ENCODE measurements at regions not wholly inside any gene's neighbourhood (a gene's known extent, or its start where the extent isn't known, plus 50 kb on each side); places are given as distances from the start of the nearest gene placed in this dataset.

GRCh38 chr18:1498216-1498615, 593.5 kb downstream of the ADCYAP1 start:
- H3K36me3 Mint-ChIP-seq (ENCODE audit: insufficient read depth): peaks cover 4% of the 10 kb centered on the region
- no peaks in the 10 kb centered on the region for H3K27me3 Mint-ChIP-seq
- DNase-seq (ENCODE audit: low spot score, unreplicated experiment): no peak
- H3K9me3 Mint-ChIP-seq (ENCODE audit: low read depth): peaks cover 25% of the 10 kb centered on the region
- H3K4me1 Mint-ChIP-seq (ENCODE audit: low read depth): peaks cover 24% of the 10 kb centered on the region
- TF ChIP-seq CTCF (IDR thresholded peaks at IDR 0.05; ENCODE audit: unreplicated experiment): no peak
- H3K27ac Mint-ChIP-seq: no peak overlapping the region
- no peak overlapping the region for H3K4me3 Mint-ChIP-seq (ENCODE audit: low read depth)

- Mint-ChIP-seq H3K9me3 (ENCODE audit: low read depth) (peaks cover 18% of the 10 kb centered on the region), H3K4me3 (ENCODE audit: low read depth) (no peak overlapping the region), H3K27me3 (no peaks in the 10 kb centered on the region), H3K27ac (no peak overlapping the region), H3K4me1 (ENCODE audit: low read depth) (peaks cover 25% of the 10 kb centered on the region), H3K36me3 (ENCODE audit: insufficient read depth) (peaks cover 4% of the 10 kb centered on the region)
- no peak for TF ChIP-seq CTCF (IDR thresholded peaks at IDR 0.05; ENCODE audit: unreplicated experiment)
- DNase-seq (ENCODE audit: low spot score, unreplicated experiment): no peak
Observed at GRCh38 chr18:1499265-1499664, 594.6 kb downstream of the ADCYAP1 start.

- H3K27me3 Mint-ChIP-seq: no peaks in the 10 kb centered on the region
Observed at GRCh38 chr18:1503847-1504246, 599.2 kb downstream of the ADCYAP1 start.

GRCh38 chr18:1505856-1506255, 601.2 kb downstream of the ADCYAP1 start:
- Mint-ChIP-seq H3K36me3 (ENCODE audit: insufficient read depth) (no peaks in the 10 kb centered on the region), H3K27me3 (no peaks in the 10 kb centered on the region), H3K4me1 (ENCODE audit: low read depth) (peaks cover 16% of the 10 kb centered on the region), H3K4me3 (ENCODE audit: low read depth) (no peak overlapping the region), H3K9me3 (ENCODE audit: low read depth) (peaks cover 3% of the 10 kb centered on the region), H3K27ac (no peak overlapping the region)
- no peak for DNase-seq (ENCODE audit: low spot score, unreplicated experiment)
- TF ChIP-seq CTCF (IDR thresholded peaks at IDR 0.05; ENCODE audit: unreplicated experiment): no peak

More at GRCh38 chr18:1503847-1504246, 599.2 kb downstream of the ADCYAP1 start:
- Mint-ChIP-seq H3K4me1 (ENCODE audit: low read depth) (peaks cover 17% of the 10 kb centered on the region), H3K27ac (no peak overlapping the region), H3K4me3 (ENCODE audit: low read depth) (no peak overlapping the region), H3K36me3 (ENCODE audit: insufficient read depth) (no peaks in the 10 kb centered on the region), H3K9me3 (ENCODE audit: low read depth) (peaks cover 3% of the 10 kb centered on the region)
- DNase-seq (ENCODE audit: low spot score, unreplicated experiment): no peak
- TF ChIP-seq CTCF (IDR thresholded peaks at IDR 0.05; ENCODE audit: unreplicated experiment): no peak

GRCh38 chr18:1510542-1511179, 606.0 kb downstream of the ADCYAP1 start:
- TF ChIP-seq CTCF (IDR thresholded peaks at IDR 0.05; ENCODE audit: unreplicated experiment): no peak
- no peaks in the 10 kb centered on the region for H3K36me3 Mint-ChIP-seq (ENCODE audit: insufficient read depth)
- no peaks in the 10 kb centered on the region for H3K27me3 Mint-ChIP-seq
- H3K27ac Mint-ChIP-seq: no peak overlapping the region
- H3K4me3 Mint-ChIP-seq (ENCODE audit: low read depth): no peak overlapping the region
- DNase-seq (ENCODE audit: low spot score, unreplicated experiment): no peak
- H3K9me3 Mint-ChIP-seq (ENCODE audit: low read depth): peaks cover 3% of the 10 kb centered on the region
- H3K4me1 Mint-ChIP-seq (ENCODE audit: low read depth): no peaks in the 10 kb centered on the region
